Limb (tissue), 2 donors: ENCODE measurements at regions not wholly inside any gene's neighbourhood (a gene's known extent, or its start where the extent isn't known, plus 50 kb on each side); places are given as distances from the start of the nearest gene placed in this dataset.
A peak's percentile ranks its signal among the peaks of the same experiment; 100 is the strongest.
"Not testable (repeated sequence)": the region's sequence is repeated elsewhere in the genome, so short reads cannot be mapped to it uniquely, and the experiment has no call there.

Source experiments
- DNase-seq, 2 donors: peaks; one replicate each; pipeline ENCODE4 v3.0.0-alpha.2; 2016; ENCODE audit errors: extremely low spot score in 2 of 2

DNA sequence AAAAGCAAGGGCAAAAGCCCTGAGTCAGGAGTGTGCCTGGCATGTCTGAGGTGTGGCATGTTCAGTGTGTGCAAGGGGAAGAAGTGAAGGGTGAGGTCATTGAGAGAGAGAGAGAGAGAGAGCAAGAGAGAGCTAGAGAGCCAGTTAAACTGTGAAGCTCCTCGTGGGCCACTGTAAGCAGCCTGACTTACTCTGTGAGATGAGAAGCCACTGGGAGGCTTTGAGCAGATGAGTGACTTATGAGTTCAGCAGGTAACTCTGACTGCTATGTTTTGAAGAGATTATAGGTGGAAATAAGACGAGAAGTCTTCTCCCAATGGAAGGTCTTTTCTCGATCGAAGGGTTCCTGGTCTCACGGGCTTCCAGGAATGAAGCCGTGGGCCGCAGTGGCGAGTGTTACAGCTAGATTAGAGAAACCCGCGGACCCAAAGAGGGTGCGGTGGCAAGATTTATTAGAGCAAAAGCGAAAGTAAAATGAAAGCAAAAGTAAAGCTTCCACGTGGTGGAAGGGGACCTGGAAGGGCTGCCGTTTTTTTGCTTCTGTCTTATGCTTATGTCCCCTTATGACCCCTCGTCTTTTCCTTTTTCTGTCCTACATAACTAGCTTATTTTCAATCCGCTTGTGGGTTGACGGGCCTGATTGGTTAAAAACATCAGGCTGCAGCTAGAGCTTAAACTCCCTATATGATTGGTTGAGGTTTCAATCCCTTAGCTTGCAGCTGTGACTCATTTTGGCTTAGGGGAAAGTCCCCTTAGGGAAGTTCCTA is 323.1 kb upstream of the FAM78B start:
- no peak for DNase-seq

DNA sequence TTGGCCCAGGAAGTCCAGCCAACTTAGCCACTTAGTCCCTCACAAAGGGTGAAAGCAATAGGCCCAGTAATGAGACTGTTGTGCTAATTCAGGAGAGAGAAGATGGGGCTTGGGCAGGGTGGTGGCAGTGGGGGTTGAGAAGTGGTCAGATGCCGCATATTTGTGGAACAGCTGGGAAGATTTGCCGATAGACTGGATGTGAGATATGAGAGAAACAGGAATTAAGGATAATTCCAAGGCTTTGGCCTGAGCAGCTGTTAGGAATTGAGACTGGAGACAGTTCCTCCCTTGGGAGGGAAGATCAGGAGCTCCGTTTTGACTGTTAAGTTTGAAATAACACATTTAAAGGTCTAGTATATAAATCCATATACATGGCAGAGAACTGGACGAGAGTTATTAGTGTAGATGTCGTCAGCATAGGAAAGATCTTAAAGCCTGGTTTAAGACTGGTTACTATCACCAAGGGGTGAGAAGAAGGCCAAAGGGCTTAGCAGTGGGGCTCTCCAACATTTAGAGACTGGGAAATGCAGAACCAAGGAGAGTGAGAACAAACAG is 323.7 kb upstream of the FAM78B start:
- peak in 1 of 2 donors; percentile 1 for DNase-seq

DNA sequence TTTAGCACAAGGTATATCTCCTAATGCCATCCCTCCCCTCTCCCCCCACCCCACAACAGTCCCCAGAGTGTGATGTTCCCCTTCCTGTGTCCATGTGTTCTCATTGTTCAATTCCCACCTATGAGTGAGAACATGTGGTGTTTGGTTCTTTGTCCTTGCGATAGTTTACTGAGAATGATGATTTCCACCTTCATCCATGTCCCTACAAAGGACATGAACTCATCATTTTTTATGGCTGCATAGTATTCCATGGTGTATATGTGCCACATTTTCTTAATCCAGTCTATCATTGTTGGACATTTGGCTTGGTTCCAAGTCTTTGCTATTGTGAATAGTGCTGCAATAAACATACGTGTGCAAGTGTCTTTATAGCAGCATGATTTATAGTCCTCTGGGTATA is 327.0 kb upstream of the FAM78B start:
- not testable (repeated sequence) for DNase-seq

DNA sequence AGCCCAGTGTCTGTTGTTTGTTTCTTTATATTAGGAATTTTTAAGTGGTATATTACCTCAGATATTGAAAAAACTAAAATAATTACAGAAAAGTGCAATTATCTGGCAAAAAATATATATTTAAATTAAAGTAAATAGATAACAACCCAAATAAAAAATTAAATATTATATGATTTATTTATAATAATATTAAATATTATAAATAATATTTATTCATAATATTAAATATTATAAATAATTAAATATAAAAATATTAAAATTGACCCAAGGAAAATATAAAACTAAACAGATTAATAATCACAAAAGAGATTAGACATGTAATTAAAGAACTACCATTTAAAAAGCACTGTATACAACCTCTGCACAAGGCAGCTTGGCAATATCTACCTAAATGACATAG is 331.9 kb upstream of the POGK start:
- DNase-seq = no peak

DNA sequence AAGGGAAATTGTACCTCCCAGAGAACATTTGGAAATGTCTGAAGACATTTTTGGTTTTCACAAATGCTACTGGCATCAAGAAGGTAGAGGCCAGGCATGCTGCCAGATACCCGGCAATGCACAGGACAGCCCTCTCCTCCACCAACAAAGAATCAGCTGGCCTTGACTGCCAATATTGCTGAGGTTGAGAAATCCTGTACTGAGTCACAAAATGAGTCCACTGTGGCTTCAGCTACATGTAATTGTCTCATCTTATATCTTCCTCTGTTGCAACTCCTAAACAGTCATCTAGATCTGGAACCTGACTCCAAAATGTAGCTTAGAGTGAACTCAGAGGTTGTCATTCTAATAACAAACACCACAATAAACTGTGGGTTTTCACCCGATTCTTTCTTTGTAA is 327.5 kb upstream of the POGK start:
- DNase-seq = no peak

DNA sequence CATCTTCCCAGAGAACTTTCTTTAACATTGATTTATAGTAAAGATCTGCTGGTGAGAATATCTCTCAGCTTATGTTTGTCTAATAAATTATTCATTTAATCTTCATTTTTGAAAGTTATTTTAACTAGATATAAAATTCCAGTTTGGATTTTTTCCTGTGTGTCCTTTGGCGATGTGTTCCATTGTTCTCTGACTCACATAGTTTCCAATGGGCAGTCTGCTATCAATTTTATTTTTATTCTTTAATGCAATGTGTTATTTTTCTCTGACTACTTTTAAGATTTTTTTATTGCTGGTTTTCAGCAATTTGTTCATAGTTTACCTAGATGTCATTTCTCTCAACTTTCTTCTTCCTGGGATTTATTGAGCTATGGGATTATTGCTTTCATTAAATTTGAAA is 325.2 kb upstream of the POGK start:
- DNase-seq = no peak

DNA sequence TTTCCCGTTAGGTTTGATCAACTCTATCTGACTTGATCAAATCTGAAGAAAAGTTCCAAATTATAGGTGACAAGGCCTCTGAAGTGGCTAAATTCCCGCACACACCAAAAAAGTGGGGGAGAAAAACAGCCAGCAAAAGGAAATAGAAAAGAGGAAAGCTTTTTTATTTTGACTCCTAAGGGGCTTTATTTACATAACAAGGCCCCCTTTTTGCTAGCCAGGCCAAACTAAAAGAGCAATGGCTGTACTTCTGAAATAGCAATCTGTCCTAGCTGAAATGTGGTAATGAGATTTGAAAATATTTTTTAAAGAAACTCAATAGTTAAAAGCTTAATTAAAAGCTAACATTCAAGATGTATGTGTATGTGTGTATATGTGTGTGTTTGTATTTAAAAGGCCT is 311.5 kb upstream of the POGK start:
- no peak for DNase-seq

DNA sequence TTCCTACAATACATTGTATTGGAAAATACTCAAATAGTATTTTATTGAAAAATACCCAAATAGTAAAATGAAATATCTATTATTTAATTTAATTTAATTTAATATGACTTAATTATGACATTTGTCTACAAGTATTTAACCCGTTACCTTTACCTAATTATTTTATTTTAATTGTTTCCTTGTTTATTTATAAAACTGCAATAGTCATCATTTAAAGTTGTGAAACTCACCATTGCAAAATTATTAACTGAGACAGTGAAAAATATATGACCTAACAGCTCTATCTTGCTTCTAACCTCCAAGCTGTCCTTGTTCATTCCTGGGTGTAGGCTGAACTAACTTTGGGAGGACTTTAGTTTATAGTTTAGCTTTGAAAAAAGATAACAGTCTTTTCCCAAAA is 300.6 kb upstream of the POGK start:
- DNase-seq = no peak

DNA sequence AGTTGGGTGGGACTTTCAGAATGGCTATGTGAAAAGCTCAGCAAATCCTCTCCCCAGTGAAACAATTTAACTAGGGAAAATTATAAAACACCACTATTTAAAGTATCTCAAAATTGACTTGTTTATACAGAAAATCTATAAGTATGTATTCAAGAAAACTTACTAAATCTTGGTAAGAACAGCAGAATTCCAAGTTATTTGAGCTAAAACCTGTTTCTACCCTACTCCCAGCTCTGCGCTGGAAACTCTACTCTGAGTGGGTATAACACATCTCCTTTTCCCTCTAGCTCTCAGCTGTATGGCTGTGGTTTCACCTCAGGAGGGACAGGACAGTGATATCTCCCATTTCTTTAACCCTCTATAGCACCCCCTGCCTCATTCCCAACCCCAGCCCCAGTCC is 295.2 kb upstream of the POGK start:
- no peak for DNase-seq

DNA sequence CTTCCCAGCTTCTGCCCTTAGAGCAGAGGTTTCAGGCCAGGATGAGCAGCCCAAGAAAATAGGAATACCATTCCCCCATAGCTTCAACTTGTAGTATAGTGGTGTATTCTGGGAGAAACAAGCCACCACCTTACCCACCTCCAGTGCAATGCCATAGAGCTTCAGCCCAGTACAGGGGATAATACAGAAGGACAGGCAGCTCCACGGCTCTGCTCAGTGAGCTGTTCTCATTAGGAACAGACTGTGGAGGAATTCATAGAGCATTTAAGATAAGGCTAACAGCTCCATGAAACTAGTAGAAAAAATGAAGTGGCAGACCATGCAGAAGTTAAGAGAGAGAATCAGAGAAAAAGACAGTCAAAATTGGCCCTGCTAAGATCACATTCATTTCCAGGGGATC is 294.7 kb upstream of the POGK start:
- no peak for DNase-seq

DNA sequence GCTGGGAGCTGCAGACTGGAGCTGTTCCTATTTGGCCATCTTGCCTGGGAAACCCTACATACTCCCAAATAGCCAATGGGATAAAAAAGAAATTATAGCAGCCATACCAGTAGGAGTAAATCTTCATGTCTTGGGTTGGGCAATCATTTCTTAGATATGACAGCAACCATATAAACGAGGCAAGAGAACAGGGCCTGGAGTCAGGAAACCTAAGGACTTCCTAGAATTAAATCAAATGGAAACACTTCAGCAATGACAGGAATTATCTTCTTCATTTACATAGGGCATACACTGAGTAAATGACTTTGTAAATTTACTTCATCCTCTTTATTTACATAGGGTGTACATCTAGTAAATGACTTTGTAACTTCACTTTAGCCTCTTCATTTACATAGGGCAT is 286.6 kb upstream of the POGK start:
- DNase-seq = no peak

DNA sequence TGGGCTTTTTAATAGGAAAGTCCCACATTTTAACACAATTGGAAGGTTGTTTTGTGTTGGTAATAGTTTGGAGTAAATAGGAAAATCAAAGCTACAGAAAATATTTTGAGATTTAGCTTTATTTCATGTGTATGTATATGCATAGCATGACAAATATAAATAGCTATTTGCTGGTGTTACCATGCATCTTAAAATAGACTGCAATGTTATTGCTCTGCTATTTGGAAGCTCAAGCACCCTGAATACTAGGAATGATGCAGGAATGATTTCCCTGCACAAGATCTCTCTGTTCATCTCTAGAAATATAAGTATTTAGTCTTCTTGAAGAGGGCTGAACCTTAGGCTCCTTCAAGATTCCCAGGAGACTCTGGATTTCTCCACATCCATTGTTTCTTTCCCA is 268.3 kb upstream of the POGK start:
- no peak for DNase-seq

DNA sequence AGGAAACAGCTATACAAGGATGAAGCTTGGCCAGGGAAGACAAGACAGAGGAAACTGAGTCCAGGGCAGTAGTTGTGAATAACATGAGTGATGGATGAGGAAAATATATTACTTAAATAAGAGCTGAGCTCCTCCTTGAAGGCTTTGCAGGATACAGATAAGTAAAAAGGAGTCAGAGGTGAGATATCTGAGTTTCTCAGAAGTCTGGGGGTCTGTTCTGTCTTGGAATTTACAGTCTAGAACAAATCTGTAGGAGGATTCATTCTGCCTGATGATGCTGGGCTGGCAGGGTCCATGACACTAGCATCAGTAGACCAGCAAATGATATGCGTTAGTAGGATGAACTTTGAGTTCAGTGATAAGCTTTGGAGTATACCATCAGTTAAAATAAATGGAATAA is 266.1 kb upstream of the POGK start:
- no peak for DNase-seq

DNA sequence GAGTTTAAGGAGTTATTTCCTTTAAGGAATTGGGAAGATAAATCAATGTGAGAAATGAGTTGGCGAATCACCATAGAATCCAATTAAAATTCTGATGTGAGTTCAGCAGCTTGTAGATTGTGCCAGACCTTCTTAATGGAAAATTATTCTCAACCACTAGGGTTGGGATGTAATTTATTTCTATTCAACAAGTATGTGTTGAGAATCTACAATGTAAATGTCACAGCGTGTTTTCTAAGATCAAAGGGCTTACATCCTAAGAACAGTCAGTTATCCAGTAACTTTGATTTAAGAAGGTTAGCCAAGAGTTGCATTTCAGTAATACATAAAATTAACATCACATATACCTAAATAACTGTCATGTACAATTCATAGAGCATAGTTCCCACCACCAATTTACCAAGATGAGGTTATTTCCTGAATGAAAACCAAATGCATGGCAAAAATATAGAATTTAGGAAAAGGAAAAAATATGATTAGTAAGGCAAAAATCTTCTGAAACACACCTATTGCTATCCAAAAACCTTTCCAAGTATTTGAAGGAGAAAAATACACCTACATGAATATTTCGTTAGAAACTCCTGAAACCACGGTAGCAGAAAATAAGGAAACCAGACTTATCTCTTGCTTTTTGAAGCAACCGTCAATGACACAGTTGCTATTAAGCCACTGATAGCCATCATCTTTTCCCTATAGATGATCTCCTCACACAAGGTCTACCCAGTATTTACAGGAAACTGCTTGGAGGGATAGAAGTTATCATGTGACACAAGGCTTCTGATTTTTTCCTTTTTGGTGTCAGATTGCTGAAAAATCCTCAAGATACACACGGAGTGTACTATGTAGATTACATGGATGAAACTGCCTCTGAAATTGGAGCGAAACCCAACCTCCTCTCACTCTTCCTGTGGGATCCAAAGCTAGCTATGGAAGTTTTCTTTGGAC is 259.4 kb upstream of the POGK start:
- no peak for DNase-seq

DNA sequence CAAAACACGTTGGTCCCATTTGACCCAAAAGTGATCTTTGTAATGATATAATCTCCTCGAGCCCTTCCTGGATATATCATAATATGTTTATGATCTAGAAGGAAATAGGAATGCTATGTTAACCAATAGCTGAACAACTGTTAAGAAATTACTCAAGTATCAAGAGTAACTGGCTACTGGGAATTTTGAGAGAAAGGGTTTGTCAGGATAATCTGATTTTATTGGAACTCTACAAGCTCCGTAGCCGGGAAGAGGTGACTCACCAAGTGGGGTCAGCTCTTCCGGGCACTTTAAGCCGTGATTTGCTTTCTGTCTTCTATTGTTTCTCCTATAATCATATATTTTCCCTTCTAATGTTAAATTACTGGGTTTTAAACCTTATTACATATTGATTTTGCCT is 250.5 kb upstream of the POGK start:
- DNase-seq = no peak

DNA sequence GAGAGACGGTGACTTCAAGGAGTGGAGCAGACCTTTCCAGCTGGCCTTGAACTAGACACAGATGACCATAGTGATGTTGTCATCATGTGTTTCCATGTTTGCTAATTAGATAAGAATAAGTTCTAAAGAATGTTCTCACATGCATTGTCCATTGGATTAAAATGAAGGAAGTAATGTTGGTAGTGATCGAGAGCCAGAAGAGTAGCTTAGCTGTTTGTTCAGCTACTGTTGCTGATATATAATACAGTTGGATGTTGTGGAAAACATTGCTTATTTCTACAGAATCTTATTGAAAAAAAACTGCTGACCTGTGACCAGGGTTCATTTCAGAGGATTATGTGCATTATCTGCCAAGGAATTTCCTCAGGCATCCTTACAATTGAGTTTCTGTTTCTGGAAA is 249.1 kb upstream of the POGK start:
- no peak for DNase-seq

DNA sequence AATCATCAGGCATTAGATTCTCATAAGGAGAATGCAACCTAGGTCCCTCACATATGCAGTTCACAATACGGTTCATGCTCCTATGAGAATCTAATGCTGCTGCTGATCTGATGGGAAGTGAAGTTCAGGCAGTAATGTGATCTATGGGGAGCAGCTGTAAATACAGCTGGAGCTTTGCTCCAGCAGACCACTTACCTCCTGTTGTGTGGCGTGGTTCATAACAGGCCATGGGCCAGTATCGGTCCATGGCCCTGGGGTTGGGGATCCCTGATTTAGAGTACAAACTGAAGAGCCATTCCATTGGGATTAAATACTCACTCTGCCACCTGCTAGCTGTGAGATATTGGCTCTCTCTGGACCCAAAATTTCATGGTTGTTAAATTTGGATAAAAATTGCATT is 244.6 kb upstream of the POGK start:
- DNase-seq = no peak

DNA sequence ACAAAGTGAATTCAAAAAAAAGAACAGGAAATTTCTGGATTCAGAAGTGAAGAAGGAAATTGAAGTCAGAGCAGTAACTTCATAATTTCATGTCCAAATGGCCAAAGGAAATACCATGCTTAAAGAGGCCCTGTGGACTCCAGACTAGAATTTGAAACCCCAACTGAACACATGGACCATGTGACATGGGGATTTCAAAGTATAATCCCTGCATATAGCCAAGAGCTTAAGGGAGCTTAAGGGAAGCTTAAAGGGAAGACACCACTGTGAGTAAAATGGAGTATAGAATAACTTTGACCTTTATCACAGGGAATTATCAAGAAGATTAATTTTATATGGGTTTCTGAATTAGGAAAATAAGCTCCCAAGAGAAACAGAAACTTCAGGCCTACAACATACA is 241.8 kb upstream of the POGK start:
- DNase-seq = no peak

DNA sequence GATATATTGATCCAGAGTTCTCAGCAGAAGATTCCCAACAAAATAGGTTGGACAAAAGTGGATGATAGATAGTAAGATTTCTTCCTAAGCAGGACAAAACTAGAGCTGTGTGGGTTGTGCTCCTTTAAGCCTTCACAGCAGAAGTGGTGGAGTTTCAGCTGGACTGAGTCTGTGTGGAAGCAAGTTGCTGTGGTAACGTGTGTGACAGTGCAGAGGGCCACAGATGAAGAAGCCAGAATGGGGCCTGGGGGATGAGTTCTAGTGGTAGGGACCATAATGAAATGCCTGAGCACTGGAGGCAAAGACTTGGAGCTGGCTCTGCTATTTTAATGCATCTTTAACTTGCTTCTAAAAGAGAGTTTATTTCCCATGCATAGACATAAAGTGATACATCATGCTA is 238.7 kb upstream of the POGK start:
- no peak for DNase-seq

DNA sequence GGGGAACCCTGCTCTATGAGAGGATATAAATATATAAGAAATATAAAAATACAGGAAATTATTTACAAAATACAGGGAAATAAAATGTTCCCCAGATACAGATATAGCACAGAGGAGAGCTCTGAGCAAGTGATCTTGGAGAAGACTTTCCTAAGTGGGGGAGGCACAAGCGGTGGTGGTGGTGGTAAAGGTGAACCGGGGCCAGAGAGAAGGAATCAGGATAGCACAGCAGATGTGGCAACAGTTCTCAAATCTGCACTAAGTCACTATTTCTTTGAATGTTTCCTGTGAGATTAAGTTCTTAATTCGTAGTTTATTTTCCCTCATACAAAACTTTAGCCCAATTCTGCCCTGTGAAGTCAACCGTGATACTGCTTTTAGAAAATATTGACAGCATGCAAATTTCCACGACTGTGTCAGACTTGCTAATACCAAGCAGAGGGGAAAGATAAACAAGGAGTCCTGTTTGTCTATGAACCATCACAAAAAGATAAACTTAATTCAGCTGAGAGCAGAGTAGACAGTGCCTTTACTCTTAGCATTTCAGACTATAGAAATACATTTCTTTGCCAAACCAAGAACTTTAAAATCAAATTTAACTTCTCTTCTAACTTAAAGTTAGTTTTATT is 237.5 kb upstream of the POGK start:
- DNase-seq = no peak

DNA sequence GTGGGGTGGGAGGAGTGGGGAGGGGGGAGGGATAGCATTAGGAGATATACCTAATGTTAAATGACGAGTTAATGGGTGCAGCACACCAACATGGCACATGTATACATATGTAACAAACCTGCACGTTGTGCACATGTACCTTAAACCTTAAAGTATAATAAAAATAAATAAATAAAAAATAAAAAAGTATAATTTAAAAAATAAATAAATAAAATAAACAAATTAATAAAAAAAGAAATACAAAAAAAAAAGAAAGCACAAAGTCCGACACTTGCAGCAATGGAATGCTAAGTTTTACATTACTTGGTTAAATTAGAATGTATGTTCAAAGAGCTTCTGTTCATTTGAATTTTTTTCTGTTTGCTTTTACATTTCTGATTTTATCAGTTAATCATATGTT is 236.5 kb upstream of the POGK start:
- DNase-seq = not testable (repeated sequence)

DNA sequence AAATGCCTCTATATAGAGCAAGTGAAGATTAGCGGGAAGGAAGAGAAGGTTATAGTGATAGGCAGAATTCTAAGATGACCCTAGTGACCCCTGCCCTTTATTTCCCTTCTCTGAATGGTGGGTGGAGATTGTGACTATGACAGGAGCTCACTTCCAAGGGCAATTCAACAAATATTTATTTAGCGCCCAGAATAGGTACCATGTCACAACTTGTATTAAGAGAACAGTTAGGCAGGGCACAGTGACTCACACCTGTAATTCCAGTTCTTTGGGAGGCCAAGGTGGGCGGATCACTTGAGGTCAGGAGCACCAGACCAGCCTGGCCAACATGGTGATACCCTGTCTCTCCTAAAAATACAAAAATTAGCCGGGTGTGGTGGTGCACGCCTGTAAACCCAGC is 236.0 kb upstream of the POGK start:
- no peak for DNase-seq
